Stimulated activated CD4-positive, alpha-beta T cell treated with anti-CD3 and anti-CD28 coated beads, Interleukin-1b, Interleukin-23, amount 100 ng/mL, for 24 hours (primary cell): ENCODE measurements at regions not wholly inside any gene's neighbourhood (a gene's known extent, or its start where the extent isn't known, plus 50 kb on each side); places are given as distances from the start of the nearest gene placed in this dataset.
"Not testable (repeated sequence)": the region's sequence is repeated elsewhere in the genome, so short reads cannot be mapped to it uniquely, and the experiment has no call there.

Source experiments
- DNase-seq, 4 experiments: peaks; one replicate each; pipeline ENCODE4 v3.0.0-alpha.2; 2020; ENCODE audit warnings: low read depth in 4 of 4, low spot score in 1 of 4

DNA sequence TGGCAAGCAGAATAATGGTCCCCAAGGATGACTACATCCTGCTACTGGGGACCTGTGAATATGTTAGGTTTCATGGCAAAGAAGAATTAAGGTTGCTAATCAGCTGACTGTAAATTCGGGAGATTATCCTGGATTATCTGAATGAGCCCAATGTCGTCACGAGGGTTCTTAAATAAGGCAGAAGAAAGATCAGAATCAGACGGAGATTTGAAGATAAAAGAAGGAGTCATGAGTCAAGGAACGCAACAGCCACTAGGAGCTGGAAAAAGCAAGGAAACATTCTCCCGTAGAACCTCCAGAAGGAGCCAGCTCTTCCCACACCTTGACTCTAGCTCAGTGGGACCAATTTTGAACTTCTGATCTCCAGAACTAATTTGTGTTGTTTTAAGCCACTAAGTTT, 82.9 kb upstream of the APBB1IP start:
- no peak for DNase-seq

DNA sequence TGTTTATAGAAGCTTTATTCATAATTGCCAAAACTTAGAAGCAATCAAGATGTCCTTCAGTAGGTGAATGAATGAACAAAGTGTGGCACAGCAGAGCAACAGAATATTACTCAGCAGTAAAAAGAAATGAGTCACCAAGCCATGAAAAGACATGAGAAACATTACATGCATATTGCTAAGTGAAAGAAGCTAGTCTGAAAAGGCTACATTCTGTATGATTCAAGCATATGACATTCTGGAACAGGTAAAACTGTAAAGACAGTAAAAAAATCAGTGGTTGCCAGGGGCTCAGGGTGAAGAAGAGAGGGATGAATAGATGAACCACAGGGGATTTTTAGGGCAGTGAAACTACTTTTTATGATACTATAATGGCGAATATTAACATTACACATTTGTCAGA, 80.9 kb upstream of the APBB1IP start:
- DNase-seq: no peak

DNA sequence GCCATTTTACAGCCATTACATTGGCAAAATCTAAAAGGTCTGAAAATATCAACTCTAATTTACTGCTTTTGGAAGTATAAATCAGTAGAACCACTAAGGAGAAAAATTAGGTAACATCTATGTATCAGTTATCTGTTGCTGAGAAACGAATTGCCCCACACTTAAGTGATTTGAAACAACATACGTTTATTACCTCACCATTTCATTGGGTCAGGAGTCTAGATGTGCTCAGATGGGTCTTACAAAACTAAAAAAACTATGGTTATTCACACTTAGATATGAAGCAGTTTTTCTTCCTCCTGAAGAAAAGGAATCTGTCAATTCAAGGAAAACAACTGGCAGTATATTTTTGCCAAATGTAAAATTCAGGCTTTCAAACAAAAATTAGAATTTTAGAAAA, 80.1 kb upstream of the APBB1IP start:
- no peak for DNase-seq

DNA sequence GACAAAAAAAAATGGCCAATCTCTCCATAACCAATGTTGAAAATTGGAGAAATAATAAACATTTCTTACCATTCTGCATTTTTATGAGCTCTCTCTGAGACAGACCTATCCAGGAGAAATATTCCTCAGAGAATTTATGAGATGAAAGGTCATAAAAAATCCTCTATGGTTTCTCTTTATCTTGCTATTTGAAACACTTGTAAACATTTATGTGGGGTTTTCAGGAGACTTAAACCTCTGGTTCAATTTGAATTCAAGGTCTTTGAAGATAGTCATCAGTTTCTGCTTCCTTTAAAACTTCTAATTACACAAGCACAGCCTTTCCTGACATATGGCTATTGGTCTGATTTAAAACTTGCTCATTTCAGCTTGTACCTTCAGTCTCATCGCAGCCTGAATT, 78.5 kb upstream of the APBB1IP start:
- DNase-seq: no peak

DNA sequence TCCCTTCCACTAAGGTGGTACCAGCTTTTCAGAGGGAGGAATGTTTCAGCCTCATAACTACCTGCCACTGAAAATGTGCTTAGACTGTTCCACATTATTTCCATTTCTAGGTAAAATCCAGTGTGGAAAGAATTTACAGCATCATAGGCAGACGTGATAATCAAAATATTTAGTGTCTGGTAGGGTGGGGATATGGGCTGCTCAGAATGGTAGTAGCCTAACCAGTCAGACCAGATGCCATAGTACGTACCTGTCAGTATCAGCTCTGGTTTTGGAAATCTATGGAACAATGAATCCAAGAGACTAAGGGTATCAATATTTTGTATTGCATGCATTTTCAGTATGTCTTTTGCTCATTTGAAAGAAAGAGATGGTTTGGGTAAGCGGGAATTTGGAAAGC, 76.8 kb upstream of the APBB1IP start:
- DNase-seq: no peak

DNA sequence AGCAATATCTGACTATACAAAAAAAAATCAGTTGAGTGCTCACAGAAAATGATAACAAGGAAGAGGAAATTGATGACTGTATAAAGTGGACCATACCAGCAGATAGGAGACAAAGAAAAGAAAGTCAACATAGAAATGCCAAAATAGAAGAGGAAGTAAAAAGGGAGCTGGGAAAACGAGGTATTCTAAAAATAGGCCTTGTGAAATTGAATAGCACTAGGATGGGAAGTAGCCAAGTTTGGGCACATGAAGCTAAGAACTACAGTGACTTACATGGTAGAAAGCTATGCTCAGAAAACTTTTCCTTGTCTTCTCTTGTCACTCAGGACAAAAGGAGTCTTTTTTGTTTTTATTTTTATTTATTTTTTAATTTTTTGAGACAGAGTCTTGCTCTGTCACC, 76.2 kb upstream of the APBB1IP start:
- DNase-seq: no peak

DNA sequence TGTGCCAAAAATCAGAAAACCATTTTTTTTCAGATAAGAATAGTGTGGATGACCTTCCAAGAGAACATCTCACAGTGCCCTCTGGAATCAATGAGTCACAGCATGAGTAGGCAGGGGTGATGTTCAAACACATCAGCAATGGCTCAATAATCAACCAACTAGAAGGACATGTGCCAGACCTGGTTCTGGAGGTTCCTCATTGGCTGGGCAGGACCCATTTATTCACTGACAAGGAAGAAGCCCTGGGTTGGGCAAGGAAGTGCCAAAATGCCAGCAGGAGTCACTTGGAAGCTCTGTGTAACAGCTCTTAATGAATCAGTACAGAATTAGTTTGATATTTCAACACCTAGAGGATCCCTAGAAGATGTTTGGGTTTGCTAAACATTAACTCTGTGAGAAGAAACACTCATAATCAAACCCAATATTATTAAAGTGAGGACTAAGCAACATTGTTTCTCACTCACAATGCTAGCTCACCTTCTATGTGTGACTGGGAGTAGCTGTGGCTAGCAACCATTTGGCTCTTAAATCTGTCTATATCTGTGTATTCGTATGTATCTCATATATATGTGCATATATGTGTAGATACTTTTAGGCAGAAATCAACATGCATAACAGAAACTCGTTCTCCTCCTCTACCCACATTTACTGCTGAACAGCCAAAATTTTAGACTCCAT, 72.3 kb upstream of the APBB1IP start:
- DNase-seq: no peak

DNA sequence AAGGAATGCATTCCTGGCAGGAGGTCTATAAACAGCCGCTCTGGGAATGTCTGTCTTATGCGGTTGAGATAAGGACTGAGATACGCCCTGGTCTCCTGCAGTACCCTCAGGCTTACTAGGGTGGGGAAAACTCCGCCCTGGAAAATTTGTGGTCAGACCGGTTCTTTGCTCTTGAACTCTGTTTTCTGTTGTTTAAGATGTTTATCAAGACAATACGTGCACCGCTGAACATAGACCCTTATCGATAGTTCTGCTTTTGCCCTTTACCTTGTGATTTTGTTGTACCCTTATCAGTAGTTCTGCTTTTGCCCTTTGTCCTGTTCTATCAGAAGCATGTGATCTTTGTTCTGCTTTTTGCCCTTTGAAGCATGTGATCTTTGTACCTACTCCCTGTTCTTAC, 71.1 kb upstream of the APBB1IP start:
- DNase-seq: not testable (repeated sequence)

DNA sequence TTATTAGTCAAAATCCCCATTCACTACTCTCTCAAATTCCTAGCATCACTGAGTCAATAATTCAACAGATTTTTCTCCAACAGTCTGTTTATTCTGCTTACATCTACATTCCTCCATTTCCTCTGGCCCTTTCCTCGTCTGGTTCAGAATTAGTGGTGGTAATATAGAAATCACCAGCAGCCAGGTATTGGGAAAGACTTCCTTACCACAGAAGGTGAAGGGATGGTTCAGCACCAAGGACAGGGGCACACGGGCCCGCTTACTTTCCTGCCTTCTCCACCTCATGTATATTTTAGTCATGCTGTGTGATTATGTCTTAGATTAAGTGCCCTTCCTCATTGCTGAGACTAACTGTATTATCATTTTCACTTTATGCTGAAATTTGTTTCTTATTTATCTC, 70.4 kb upstream of the APBB1IP start:
- DNase-seq: peak in 1 of 4 experiments; percentile 18

DNA sequence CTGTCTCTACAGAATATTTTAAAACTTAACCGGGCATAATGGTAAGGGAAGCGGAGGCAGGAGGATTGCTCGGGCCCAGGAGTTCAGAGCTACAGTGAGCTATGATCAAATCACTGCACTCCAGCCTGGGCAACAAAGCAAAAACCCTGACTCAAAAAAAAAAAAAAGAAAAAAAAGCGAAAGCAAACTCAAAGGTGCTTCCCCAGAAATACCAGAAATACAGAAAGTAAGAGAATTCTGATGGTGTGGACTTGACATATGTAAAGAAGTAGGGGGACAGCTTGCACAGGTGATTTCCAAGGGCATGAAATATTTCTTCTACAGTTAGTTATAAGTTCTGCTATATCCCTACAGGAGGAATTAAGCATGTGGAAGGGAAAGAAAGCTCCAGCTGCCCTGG, 69.7 kb upstream of the APBB1IP start:
- no peak for DNase-seq

DNA sequence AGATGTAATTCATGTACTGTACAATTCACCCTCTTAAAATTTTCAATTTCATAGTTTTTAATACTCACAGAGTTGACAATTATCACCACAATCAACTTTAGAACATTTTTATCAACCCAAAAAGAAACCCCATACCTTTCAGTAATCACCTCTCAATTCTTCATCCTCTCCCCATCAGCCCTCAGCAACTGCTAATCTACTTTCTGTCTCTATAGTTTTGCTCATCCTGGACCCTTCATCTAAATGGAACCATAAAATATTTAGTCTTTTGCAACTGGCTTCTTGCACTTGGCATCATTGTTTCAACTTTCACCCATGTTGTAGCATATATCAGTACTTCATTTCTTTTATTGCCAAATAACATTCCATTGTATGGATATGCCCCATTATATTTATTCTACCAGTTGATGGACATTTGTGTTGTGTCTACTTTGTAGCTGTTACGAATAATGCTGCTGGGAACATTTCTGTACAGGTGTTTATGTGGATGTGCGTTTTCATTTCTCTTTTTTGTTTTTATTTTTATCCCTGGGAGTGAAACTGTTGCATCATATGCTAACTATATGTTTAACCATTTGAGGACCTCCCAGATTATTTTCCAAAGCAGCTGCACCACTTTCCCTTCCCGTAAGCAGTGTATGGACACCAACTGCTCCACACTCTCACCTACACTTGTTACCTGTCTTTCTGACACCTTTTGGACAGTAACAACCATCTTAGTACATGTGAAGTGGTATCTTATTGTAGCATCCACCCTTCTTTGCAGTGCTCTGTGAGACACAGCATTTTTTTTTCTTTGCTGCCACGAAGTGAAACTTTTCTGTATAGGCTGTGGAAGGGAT, 65.4 kb upstream of the APBB1IP start:
- DNase-seq: no peak

DNA sequence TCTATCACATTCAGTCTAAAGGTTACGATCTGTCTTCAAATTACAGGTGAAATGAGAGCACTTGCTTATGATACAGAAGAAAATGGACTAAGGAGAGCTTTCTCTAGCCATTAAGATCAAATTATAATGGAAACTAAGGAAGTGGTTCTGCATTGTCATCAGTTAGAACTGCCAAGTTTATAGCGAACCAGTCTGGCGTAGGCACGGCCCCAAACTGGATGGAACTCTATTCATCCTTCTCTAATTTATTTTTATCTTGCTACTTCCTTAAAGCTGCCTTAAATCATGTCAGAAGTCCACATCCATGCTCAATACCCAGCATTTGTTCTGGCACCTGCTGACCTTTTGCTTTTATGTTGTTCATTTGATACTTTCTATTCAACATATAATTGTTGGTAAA, 63.7 kb upstream of the APBB1IP start:
- no peak for DNase-seq

DNA sequence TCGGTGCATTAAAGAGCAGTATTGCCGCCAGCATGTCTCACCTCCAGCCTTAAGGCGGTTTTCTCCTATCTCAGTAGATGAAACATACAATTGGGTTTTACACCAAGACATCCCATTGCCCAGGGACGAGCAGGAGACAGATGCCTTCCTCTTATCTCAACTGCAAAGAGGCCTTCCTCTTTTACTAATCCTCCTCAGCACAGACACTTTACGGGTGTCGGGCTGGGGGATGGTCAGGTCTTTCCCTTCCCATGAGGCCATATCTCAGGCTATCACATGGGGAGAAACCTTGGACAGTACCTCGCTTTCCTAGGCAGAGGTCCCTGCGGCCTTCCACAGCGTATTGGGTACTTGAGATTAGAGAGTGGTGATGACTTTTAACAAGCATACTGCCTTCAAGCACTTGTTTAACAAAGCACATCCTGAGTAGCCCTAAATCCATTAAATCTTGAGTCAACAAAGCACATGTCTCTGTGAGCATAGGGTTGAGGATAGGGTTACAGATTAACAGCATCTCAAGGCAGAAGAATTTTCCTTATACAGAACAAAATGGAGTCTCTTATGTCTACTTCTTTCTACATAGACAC, 60.8 kb upstream of the APBB1IP start:
- DNase-seq: not testable (repeated sequence)

DNA sequence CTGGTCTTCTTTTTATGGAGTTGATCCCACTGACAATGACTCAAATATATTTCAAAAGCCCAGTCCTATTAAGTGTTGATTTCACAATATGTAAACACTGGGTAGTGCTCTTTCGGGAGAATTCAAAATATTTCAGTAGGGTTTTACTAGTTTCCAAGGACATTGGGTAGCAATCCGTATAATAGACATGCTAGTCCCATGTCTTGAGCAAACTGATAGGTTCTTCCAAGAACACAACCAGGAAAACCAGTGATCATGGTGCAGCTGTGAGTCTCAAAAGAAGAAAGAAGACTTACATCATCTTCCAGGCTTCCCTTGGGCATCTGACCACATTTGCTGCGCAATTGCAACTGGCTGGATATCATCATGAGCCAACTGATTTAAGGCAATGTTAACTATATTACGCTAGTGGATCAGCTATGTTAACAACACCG, 59.3 kb upstream of the APBB1IP start:
- DNase-seq: no peak

DNA sequence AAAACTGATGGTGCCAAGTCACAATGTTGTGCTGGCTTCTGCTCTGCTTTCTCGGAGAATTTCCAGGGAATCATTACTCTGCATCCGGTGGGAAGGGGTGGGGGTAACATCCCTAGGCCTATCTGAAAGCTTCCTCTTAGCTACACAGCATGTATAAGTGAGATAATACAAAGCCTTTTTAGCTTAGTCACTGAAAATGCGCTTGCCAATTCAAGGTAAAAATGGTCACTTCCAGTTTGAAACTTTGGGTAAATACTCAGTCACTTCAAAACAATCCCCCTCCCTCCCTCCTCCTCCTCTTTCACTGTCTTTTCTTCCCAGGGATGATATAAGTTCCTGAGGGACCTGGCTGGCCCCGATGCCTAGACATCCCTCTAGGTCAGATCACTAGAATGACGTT, 57.3 kb upstream of the APBB1IP start:
- no peak for DNase-seq

DNA sequence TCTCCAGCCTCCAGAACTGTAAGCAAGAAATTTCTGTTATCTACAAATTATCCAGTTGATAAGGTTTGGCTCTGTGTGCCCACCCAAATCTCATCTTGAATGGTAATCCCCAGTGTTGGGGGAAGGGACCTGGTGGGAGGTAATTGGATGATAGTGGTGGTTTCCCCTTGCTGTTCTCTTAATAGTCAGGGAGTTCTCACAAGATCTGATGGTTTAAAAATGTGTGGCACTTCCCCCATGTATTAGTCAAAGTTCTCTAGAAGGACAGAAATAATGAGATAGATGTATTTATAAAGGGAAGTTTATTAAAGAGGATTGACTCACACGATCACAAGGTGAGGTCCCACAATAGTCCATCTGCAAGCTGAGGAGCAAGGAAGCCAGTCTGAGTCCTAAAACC, 56.2 kb upstream of the APBB1IP start:
- DNase-seq: no peak

DNA sequence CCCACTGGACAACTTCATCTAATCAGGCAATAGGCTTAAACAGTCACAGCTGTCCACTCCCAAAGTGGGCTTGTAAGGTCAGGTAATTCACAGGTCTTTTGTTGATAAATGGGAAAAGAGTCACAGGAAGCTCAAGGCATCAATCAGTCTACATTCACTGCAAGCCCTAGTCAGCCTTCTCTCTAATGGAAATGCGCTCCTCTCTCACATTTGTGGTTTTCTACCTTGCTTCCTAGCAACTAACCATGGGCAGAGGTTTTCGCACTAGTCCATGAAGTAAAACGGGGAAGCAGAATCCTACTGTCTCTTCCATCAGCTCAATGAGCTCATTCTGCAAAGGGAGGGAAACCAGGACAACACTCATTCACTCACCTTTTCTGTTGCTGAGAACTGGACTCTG, 53.5 kb upstream of the APBB1IP start:
- no peak for DNase-seq

DNA sequence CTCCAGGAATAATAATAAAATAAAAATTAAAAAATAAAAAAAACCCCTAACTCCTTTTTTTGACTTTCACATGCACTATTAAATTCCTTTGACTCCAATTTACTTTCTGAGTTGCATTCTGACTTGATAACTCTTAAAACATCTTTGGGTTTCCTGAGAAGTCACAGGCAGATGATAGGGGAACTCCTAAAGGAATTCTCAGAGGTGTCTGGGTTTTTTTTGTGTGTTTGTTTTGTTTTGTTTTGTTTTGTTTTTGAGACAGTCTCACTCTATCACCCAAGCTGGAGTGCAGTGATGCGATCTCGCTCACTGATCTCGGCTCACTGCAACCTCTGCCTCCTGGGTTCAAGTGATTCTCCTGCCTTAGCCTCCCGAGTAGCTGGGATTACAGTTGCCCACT, 52.7 kb upstream of the APBB1IP start:
- no peak for DNase-seq

DNA sequence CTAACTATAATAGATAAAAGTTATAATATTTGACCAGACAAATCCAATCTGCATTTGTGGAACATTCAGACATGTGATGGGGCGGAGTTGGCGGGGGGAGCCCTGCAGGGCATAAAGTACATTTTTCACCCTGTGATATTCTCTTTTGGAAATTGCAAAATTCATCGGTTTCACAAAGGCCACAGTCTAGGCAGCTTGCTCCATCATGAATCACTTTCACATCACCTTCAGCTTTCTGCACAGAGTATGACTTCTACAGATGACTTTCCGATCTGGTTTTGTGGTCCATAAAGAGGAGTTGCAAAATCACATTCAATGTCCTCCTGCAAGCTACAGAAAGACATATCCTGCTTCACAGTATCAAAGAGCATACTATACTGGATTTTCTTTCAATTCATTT, 51.4 kb upstream of the APBB1IP start:
- DNase-seq: no peak
